C4-2B (cell line): ENCODE measurements at regions not wholly inside any gene's neighbourhood (a gene's known extent, or its start where the extent isn't known, plus 50 kb on each side); places are given as distances from the start of the nearest gene placed in this dataset.

Experiments used
- ZFX ChIP-seq: fragments of 450-650 bp; IDR thresholded peaks from 2 replicates; pipeline ENCODE4 v1.6.1; 2017
- TF ChIP-seq, protein P1 (sequence below): fragments of 450-650 bp; conservative IDR thresholded peaks from 2 replicates; pipeline ENCODE4 v1.5.1; 2017; ENCODE audit warnings: mild to moderate bottlenecking

DNA sequence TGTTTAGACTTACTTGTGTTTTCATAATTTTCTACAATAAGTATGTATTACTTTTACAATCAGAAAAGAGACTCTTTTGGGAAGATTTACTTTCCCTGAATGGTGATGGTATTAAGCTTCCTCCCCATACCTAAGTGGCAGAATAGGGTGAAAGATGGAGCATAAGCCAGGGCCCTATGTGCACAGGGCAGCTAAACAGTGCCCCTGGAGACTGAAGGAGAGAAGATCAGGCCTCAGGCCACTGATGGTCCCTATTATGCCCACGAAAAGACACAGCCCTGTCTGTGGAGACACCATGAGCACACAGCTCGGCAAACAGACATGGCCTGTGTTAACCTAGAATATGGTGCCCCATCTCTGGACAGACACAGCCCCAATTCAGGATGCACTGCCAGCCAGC is 139.4 kb downstream of the OAT start:
- TF ChIP-seq, protein P1, sequence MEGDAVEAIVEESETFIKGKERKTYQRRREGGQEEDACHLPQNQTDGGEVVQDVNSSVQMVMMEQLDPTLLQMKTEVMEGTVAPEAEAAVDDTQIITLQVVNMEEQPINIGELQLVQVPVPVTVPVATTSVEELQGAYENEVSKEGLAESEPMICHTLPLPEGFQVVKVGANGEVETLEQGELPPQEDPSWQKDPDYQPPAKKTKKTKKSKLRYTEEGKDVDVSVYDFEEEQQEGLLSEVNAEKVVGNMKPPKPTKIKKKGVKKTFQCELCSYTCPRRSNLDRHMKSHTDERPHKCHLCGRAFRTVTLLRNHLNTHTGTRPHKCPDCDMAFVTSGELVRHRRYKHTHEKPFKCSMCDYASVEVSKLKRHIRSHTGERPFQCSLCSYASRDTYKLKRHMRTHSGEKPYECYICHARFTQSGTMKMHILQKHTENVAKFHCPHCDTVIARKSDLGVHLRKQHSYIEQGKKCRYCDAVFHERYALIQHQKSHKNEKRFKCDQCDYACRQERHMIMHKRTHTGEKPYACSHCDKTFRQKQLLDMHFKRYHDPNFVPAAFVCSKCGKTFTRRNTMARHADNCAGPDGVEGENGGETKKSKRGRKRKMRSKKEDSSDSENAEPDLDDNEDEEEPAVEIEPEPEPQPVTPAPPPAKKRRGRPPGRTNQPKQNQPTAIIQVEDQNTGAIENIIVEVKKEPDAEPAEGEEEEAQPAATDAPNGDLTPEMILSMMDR = no peak
- no peak for TF ChIP-seq ZFX
